A673 (cell line): ENCODE measurements at regions not wholly inside any gene's neighbourhood (a gene's known extent, or its start where the extent isn't known, plus 50 kb on each side); places are given as distances from the start of the nearest gene placed in this dataset.

Source experiments
- BruUV-seq: library from RNA; stranded (reverse); fragments of 400-500 nt; replicated peaks from 2 replicates; lab custom pipeline; 2021; lab: Mats Ljungman, UMichigan
- CTCF ChIA-PET: fragments of 300-600 bp; sonication (Branson Sonifier 250); formaldehyde crosslinking; loops from one replicate; lab custom pipeline; 2022; ENCODE audit warnings: antibody characterized with exemption; lab: Charles Lee
- POLR2A ChIA-PET: fragments of 300-600 bp; sonication (Branson Sonifier 250); formaldehyde crosslinking; loops from one replicate; lab custom pipeline; 2022; ENCODE audit warnings: antibody characterized with exemption; ENCODE audit not compliant: low non-redundant PET; lab: Charles Lee
- DNase-seq: peaks from one replicate; pipeline ENCODE4 v3.0.0-alpha.2; 2015; ENCODE audit warnings: low spot score
- H3K27ac ChIP-seq: fragments of 200-600 bp; sonication (generic); 2 replicates; pipeline ENCODE4 v1.5.1; 2016; ENCODE audit warnings: mixed run types, low read depth, mild to moderate bottlenecking, mixed read lengths, antibody characterized with exemption, low read length; ENCODE audit not compliant: poor library complexity, severe bottlenecking
- H3K27me3 ChIP-seq: fragments of 200-600 bp; sonication (generic); replicated peaks from 2 replicates; pipeline ENCODE4 v1.6.1; 2017; ENCODE audit warnings: mixed run types, low read depth, mild to moderate bottlenecking, mixed read lengths, antibody characterized with exemption, low read length; ENCODE audit not compliant: insufficient read depth, poor library complexity
- H3K36me3 ChIP-seq: fragments of 200-600 bp; sonication (generic); 2 replicates; pipeline ENCODE4 v1.6.1; 2016; ENCODE audit warnings: mixed run types, mild to moderate bottlenecking, mixed read lengths, antibody characterized with exemption, low read length; ENCODE audit not compliant: insufficient read depth, poor library complexity, severe bottlenecking
- H3K4me1 ChIP-seq: fragments of 200-600 bp; sonication (generic); 2 replicates; pipeline ENCODE4 v1.6.1; 2017; ENCODE audit warnings: mixed run types, mild to moderate bottlenecking, mixed read lengths, antibody characterized with exemption, low read length; ENCODE audit not compliant: insufficient read depth, poor library complexity, severe bottlenecking
- H3K4me3 ChIP-seq: fragments of 200-600 bp; sonication (generic); 2 replicates; pipeline ENCODE4 v1.5.1; 2016; ENCODE audit warnings: low read depth, mixed run types, mild to moderate bottlenecking, mixed read lengths, low read length; ENCODE audit not compliant: poor library complexity, severe bottlenecking
- H3K9me3 ChIP-seq: fragments of 200-600 bp; sonication (generic); 2 replicates; pipeline ENCODE4 v1.6.1; 2016; ENCODE audit warnings: mixed run types, low read depth, mild to moderate bottlenecking, mixed read lengths, antibody characterized with exemption, low read length; ENCODE audit not compliant: poor library complexity, severe bottlenecking
- CTCF ChIP-seq: fragments of 300-800, 200-600 bp; sonication (generic); conservative IDR thresholded peaks from 2 replicates; pipeline ENCODE4 v1.5.1; 2017; ENCODE audit warnings: low read depth, mild to moderate bottlenecking, antibody characterized with exemption, low read length, moderate library complexity, mixed read lengths
- EZH2 ChIP-seq: fragments of 200-600 bp; sonication (generic); IDR thresholded peaks from 2 replicates; pipeline ENCODE4 v1.6.1; 2017; ENCODE audit warnings: borderline replicate concordance, low read depth, mild to moderate bottlenecking, mixed read lengths, antibody characterized with exemption, low read length; ENCODE audit not compliant: poor library complexity, severe bottlenecking
- intact Hi-C: fragments of 100-400 bp; cut with micrococcal nuclease; formaldehyde crosslinking; loops from one replicate; pipeline ENCODE4 v1.10.0; 2022; ENCODE audit not compliant: unreplicated experiment

- no TSS peak for BruUV-seq
- ChIA-PET CTCF (no interaction called here), POLR2A (no interaction called here)
- Histone ChIP-seq H3K27me3 (no peaks in the 10 kb centered on the region), H3K9me3 (no peaks in the 10 kb centered on the region), H3K36me3 (no peaks in the 10 kb centered on the region), H3K4me3 (no peak overlapping the region), H3K4me1 (no peaks in the 10 kb centered on the region), H3K27ac (no peak overlapping the region)
- TF ChIP-seq EZH2: no peak
- intact Hi-C loops: no loop called here
- no peak for DNase-seq
Observed at GRCh38 chr2:223161873-223162458, 110.0 kb downstream of the KCNE4 start.

- no peak overlapping the region for H3K27ac ChIP-seq
- H3K4me1 ChIP-seq: peaks cover 6% of the 10 kb centered on the region
- H3K27me3 ChIP-seq: no peaks in the 10 kb centered on the region
- H3K36me3 ChIP-seq: no peaks in the 10 kb centered on the region
- ChIA-PET POLR2A (no interaction called here), CTCF (no interaction called here)
- intact Hi-C loops: no loop called here
- no peaks in the 10 kb centered on the region for H3K9me3 ChIP-seq
- no peak overlapping the region for H3K4me3 ChIP-seq
- no peak for TF ChIP-seq EZH2
- TF ChIP-seq CTCF: no peak
- no TSS peak for BruUV-seq
- no peak for DNase-seq
Observed at GRCh38 chr2:223165423-223166214, 113.6 kb downstream of the KCNE4 start.

- no peak for TF ChIP-seq CTCF
- no peak for TF ChIP-seq EZH2
- Histone ChIP-seq H3K36me3 (no peaks in the 10 kb centered on the region), H3K4me3 (no peak overlapping the region), H3K27me3 (no peaks in the 10 kb centered on the region), H3K4me1 (peaks cover 6% of the 10 kb centered on the region), H3K27ac (no peak overlapping the region), H3K9me3 (no peaks in the 10 kb centered on the region)
- DNase-seq: no peak
- ChIA-PET POLR2A (no interaction called here), CTCF (no interaction called here)
- no TSS peak for BruUV-seq
- intact Hi-C loops: no loop called here
Observed at GRCh38 chr2:223166215-223166493, 114.2 kb downstream of the KCNE4 start.
